Hematopoietic multipotent progenitor cell treated with erythropoietin and hydrocortisone succinate and interleukin-3 and kit ligand, for 6 days (in vitro differentiated cells): ENCODE measurements at regions not wholly inside any gene's neighbourhood (a gene's known extent, or its start where the extent isn't known, plus 50 kb on each side); places are given as distances from the start of the nearest gene placed in this dataset.
"Not testable (repeated sequence)": the region's sequence is repeated elsewhere in the genome, so short reads cannot be mapped to it uniquely, and the experiment has no call there.

Experiments used
- DNase-seq: peaks from one replicate; pipeline ENCODE4 v3.0.0-alpha.2; 2015

GRCh38 chr21:7837315-7837714, 2684.1 kb upstream of the TPTE start:
- not testable (repeated sequence) for DNase-seq

DNA sequence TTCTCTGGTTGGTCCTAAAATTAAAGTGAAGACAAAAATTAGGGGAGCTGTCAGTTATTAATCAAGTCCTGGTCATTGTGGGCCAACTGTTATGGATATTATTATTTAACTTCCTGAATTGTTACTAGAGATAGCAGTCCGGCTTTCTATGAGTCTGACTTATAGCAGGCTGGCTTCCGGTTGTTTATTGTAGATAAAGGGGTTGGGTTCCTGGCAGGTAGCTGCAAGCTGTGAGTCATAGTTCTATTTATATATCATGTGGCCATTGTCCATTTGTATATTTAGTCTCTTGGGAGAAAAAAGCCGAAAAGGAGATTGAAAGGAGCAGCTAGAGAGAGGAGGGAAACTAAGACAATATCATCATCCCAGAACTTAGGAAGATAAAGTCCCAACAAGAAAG, 2668.0 kb upstream of the TPTE start:
- not testable (repeated sequence) for DNase-seq

DNA sequence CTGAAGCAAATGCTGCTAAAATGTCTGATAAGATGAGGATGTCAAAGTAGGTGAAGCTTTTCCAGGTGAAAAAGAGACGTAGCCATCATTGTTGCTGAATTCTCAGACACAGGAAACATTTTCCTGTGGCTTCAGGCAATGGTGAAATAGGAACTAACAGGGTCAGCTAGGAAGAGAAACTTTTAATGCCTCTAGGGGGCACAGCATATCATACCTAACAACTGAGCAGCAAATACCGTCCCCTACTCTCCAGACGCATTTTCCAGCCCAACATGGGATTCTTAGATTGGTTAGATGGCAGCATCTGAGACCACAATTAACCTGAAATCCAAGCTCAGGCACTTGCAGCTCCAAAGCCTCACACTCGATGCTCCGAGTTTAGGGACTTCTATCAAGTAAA, 2667.5 kb upstream of the TPTE start:
- DNase-seq = not testable (repeated sequence)
